AML-193 (cell line): ENCODE measurements at regions not wholly inside any gene's neighbourhood (a gene's known extent, or its start where the extent isn't known, plus 50 kb on each side); places are given as distances from the start of the nearest gene placed in this dataset.

Experiments
- DNase-seq, 2 experiments: peaks; one replicate each; lab custom pipeline; 2025; lab: John Stamatoyannopoulos, UW

DNA sequence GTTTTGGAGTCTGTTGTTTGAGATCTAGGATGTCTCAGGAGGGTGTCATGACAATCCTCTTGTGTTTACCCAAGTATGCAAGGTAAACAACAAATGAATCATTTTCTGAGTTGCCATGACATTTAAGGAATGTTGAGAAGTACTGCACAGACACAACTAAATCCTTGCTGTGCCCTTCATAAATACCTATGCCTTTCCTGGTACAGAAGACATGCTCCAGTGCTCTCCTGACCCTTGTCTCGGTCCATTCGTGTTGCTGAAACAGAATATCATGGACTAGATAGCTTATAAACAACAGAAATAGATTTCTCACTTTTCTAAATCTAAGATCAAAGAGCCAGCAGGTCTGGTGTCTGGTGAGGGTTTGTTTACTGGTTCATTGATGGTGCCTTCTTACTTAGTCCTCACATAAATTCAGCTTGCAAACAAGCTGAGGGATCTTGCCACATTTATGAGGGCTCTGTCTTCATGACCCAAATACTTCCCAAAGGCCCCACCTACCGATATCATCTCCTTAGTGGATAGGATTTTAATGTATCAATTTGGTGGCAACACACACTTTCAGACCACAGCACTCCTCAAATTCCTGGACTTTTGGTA lies 341.8 kb upstream of the SEMA3A start:
- DNase-seq: no peak

DNA sequence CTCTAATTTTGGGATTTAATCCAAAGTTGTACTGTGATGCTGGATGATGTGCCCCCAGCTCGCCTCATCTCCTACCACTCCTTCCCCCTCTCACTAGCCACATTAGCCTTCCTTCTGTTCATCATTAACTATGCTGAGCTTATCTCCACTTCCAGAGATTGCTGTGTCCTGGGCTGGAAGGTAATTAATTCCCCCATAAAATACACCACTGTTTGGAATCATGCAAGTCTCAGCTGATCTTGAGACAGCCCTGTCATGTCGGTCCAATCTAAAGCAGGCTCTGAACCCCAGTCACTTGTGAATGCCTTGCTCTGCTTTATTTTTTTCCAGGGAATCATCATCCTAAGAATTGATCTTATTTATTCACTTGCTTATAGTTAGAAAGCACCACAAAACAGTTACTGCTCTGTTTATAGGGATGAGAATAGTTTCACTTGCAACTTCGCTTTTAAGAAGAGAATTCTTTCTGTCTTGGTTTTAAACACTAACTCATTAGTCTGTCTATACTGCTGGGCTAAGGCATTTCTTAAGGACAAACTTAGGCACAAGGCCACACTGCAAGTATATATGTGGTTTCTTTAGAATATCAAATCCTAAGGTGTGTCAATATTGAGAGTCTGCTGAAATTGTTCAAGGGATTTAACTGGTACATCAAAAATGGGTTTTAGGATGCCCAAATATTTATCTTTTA lies 341.1 kb upstream of the SEMA3A start:
- DNase-seq: no peak

DNA sequence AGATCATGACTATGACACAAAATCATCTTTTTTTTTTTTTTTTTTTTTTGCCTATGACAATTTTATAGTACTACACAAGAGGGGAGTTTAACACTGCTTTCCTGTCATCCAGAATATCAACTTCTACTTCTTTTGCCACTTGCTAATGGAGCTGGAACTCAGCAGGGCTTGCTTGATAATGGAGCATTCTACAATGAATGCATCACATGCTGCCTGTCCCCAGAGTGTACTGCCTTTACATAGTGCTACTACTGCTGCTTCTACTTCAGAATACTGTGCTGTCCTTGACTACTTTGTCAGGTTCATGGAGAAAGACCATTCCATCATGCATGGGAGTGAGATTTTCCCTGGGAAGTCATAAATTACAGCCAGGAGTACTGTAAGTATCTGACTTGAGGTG lies 338.6 kb upstream of the SEMA3A start:
- DNase-seq: no peak

DNA sequence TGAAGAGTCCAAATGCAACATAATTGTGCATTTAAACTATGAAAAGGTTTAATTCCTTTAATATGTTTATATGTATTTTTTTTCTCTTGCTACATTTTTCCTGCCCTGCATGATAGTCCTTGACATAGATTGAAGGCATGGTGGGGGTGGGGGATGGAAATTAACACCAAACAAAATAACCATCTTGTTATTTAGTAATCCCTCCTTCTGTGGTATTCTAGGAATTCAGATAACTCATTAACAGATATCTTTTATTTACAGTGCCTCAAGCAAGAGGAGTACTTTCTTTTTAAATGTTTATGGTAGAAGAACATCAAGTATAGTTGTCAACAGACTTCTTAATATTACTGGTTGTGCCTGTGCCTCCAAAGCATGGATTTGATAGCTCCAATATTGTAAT lies 337.6 kb upstream of the SEMA3A start:
- DNase-seq: no peak

DNA sequence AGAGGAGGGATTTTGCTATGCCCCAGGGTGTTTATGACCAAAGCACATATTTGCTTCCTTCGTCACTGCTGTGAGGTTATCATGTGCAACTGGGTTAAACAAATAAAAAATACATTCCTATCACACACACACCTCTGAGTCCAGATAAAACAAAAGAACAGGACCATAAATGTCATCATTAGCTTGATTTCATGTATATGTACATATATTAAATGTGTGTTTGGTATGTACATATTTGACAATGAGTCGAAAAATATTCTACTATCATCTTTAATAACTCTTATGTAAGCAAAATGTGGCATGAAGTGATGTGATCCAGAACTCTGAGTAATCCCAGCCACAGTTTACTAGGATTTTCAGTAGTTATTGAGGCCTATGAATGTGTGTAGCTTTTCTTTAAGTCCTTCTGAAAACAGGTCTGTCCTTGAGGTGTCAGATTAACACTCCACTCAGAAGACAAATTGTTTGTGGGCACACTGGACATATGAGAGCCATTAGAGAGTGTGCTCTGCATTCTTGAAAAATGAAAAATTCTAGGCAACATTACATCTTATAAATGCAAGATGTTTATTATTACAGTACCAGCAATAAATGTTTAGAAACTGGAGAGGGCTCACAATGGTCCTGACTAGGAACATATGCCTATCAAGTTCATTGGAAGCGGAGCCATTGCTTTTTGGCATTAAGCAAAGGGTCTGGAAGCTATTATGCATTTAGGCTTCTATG lies 335.1 kb upstream of the SEMA3A start:
- DNase-seq: no peak

DNA sequence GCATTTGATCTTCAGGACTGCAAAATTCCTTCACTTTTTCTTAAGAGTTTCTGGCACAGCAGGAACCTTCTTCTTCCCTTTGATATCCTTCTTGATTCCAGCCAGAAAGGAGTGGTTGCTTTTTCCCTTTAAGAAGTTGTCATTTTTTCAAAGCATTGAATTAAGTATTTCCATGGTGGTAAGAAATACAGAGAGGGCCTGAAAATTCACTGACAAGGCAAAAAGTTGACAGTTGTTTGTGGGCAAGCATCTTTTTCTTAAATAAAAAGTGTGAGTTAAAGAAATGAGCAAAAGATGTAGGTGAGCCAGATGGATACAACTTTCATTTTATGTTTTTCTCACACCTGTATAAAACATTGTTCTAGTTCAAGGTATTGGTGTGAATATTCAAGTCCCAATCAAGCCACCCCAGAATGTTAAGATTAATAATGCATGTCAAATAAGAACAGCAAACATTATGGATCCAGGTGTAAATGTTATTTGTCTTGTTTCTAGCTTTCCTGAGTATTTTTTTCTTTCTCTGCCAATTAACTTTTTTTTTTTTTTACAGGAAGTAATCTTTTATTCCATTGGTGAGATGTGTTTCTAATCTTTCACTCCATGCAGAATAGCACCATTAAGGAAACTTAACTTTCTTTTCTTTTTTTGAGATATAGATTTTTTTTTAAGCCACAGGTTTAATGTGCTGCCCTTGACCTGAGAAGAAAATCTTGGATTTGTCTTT lies 334.3 kb upstream of the SEMA3A start:
- no peak for DNase-seq

DNA sequence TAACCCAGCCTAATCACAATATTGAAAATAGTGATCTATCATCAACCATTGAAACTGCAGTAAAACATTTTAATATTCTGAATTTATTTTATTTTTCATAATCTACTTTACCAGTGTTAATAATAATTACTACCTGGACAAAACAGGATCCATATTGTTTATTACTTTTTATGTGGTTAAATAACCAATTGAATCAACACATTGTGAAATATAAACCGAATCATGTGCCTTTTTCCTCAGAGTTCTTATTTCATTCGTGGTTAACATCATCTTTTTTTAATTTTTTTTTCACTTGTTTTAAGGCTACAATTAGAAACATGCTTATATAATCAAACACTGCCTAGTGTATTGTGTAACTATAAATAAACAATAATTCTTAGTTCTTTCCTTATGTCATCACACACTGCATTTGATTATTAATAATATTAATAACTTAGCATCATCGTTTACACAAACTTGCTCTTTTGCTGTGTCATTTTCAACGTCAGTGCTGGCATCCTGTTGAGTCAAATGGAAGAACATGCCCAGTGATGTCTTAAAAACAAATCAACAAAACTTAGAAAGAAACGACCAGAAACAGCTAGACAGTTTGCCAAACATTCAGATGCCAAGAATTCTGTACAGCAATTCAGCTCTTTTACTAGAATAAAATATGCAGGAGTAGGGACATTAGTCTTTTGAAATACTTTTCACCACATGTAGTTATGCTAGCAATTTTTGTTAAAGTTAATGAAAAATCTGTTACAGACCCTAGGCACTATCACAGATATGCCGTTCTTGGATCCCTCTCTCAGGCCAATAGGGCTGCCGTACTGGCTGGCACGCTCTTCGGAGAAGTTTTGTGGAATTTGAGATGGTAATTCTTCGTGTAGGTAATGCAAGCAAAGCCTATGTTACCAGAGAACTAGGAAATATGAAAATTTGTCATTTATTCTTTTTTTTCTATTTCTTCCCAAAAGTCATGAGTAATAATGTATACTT lies 330.4 kb upstream of the SEMA3A start:
- no peak for DNase-seq

DNA sequence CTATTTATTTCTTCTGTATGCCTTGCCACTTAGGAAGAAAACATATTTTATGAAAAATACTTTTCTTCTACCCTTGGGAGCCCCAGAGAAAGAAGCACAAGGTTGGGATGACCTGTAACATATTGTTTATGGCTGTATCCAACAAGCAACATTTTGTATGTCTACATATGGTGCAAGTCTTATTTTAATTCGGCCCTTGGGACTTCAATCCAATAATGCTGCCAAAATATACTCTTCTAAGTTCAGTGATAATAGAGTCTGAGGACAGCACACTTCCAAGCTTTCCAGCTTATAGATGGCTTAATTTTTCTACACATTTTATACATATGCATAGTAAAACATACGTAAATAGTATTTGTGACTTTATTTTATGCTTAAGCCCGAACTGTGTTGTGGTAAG lies 318.5 kb upstream of the SEMA3A start:
- DNase-seq: no peak

DNA sequence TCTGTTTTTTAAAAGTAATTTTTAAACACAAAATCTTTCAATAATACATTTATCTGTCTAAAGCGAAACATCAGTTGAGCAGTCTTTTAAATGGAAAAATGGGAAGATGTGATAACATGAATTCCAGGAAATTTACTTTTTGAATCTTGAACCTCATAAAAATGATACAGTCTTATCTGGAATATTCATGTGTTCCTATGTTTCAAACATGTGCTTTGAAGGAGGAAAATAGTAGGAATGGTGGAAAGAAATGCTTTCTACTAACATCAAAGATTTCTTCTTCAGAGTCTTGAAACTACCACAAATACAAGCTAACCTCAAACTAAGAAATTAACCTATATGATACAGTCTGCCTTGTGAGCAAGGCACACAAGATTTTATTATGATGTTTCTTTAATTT lies 317.5 kb upstream of the SEMA3A start:
- no peak for DNase-seq

DNA sequence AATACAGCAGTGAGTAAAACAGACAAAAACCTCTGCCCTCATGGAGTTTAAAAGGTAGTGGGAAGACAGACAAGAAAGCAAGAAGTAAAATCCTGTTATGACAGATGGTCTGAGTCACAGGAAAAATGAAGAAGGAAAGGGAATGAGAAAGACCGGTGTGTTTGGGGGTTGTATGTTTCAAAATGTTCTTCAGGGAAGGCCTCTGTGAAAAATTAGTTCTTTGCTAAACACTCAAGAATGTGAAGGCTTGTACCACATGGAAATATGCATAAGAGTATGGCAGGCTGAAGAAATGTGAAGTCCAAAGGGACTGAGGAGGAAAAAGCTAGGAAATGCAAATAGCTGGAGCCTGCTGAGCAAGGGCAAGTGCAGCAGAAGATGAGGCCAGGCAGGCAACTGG lies 315.9 kb upstream of the SEMA3A start:
- DNase-seq: no peak

DNA sequence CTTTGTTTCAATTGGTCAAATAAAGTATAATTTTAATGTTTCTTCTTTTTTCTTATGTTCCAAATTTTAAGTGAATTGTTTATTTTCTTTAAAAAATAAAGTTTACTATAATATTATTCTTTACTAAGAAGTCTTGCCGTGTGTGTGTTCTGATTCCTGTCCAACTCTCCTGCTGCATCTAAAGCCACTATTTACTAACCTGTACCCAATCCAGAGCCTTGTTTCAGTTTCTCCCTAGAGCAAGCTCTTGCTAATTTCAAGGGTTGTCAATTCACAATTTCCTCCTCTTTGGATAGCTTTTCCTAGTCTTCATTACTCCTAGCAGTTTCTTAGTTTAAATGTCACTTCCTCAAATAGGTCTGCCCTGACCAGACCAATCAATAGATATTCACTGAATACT lies 314.9 kb upstream of the SEMA3A start:
- DNase-seq: no peak

DNA sequence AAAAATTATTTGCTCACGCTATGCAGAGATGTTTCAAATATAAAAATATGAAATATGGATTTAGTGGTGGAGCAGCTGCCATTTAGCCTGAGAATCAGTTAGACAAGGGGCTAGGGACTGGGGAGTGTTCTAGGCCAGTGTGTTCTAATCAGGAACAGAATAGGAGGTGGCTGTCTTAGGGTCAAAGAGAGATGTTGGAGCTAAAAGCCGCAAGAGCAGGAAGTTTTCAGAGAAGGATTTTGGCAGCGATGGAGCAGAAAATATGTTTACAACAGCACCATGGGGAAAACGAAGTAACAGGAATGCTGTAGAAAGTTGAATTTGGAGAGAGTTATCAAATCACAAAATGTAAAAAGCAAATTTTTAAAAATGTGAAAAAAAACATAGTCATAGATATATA lies 314.0 kb upstream of the SEMA3A start:
- DNase-seq: no peak

DNA sequence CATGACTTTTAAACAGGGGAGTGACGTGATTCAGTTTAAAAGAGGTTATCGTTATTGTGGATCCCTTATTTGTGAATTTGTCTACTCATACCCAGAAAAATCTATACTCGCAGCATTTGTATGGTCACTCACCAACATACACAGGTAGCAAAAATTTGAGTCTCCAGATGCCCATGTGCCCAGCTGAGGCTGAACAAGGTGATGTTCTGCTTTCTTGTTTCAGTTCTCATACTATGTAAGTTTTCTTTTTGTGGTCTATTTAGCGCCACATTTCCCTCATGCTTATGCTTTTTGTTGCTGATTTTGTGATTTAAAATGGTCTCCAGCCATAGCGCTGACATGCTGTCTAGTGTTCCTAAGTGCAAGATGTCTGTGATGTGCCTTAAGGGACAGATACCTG lies 312.9 kb upstream of the SEMA3A start:
- DNase-seq: no peak

DNA sequence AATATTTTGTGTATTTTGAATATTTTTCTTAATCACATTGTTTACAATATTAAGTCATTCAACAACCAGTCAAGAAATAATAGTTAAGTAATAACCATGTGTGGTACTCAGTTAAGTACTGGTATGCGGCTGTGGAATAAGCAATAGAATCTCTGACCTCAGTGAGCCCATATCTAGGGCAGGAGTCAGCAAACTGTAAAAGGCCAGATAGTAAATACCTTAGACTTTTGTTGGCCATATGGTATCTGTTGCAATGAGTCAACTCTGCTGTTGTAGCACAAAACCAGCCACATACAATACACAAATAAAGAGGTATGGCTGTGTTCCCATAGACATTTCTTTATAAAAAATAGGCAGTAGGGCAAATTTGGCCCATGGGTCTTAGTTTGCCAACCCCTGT lies 311.6 kb upstream of the SEMA3A start:
- no peak for DNase-seq

DNA sequence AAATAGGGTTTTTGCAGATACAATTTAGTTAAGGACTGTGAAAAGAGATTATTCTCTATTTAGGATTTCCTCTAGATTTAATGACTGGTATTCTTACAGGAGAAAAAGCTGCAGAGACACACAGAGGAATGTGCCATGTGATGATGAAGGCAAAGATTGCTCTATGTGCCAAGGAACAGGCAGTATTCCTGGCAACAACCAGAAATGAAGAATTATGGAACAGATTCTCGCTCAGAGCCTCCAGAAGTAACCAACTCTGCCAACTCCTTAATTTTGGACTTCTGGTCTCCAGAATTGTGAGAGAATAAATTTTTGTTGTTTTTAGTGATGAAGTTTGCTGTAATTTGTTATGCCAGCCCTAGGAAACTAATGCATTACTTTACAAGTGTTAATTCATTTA lies 307.6 kb upstream of the SEMA3A start:
- no peak for DNase-seq

DNA sequence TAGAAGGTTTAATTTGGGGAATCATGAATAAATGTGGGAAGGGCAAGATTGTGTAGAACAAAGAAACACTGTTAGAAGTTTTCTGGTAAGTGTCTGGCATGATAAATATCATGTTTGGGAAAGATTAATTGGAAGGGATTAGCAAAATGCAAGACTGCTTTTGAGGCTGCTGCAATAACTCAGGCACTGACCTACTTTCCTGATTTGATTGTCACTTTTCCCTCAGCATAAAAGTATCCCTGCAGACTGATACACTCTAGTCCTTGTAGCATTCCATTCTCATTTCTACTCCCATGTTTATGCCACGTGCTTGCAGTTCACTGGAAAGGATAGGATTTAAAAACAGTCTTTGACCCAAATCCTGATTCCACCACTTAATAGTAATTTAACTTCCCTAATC lies 303.3 kb upstream of the SEMA3A start:
- DNase-seq: no peak

DNA sequence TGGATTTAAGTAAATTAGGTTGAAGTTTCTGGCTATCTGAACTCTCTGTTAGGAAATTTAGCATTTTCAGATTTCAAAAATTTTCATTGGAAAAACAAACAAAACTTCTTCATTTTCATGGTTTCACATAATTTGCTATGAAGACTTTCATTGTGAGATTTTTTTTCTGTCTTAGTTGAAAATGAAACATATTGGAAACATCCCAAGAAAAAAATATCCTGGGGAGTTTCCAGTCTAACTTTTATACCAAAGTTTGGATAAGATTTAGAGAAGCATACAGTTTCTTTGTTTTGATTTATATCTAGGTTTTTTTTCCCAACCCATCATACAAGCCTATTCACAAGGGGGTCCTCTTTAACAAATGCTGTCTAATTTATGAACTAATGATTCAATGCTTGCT lies 300.5 kb upstream of the SEMA3A start:
- DNase-seq: no peak

DNA sequence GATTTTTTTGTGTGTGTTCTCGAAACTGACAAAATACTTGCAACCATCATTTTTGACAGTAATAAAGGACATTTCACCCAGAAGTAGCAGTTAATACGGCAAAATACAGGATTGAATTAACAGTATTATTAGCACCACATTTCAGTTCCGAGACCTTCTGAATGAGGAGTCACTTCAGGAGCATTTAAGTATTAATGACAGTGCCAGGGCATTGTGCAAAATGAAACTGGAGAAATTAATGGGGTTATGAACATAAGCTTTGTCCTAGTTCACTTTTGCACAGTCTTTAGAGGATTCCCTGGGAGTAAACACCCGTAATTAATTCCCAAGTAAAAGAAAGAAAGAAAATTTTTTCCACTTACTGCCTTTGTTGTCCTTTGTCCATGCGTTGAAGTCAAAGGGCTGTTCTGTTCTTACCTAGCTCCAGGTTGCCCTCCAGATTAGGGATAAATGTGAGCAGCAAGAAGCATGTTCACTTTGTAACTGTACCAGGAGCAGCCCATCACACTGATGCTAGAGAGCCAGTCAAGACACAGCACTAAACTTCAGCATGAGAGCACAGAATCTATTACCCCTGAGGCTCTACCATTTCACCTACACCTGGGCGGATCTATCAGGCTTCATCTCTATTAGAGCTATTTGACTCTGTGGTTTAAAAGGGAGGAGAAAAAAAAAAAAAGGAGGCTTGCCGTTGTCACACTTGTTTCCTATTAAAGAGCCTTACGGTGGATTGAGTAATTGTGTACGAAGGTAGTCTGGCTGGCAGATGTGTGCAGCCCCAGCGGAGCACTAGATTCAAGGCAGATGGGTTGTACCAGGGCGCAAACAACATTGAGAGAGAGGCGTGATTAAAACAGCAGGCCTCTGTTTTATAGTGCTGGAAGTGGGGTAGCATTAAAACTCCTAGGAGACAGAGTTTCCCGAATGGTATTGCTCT lies 297.8 kb upstream of the SEMA3A start:
- DNase-seq: no peak

DNA sequence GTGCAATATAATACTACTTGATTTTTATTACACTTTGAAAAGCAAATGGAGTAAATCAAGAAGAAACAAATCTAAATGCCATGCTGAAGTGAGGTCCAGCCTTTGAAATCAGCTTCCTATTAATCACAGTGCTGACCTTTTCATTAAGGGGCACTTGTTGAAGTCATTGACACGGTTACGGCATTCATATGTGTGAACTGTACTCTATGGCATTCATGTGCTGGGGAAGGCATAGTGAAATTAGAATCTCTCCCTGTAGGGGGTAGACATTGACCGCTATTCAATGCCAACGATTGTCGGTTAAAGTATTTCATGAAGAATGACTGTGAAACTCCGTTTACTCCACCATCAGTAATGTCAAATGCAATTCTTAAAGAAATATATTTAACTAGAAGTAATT lies 296.1 kb upstream of the SEMA3A start:
- no peak for DNase-seq

DNA sequence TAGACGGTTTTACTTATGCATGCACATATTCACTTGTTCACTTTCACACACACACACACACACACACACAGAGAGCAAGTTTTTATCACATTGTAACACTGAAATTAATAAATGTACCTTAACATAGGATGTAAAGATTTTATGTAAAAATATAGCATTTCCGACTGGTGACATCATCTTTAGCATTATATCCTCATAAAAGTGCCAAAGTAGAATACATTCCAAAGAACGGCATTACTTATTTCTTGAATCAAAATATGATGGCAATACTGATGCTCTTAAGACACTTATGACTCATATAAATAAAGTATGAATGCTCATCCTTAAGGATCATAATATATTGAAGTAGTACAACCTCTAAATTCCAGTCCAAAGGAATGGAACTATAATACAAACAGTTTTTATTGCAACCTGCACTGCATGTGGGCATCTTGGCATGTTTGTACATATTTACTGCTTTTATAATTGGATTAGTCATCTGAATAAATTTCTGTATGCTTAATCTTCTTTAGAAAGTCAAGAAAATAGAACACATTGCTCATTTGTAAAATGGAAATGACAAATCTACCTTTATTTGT lies 290.0 kb upstream of the SEMA3A start:
- no peak for DNase-seq
